Mammary epithelial cell (primary cell): ENCODE measurements at regions not wholly inside any gene's neighbourhood (a gene's known extent, or its start where the extent isn't known, plus 50 kb on each side); places are given as distances from the start of the nearest gene placed in this dataset.

Experiments
- CTCF ChIP-seq, 2 donors: IDR thresholded peaks in 1 of 2; conservative IDR thresholded peaks in 1 of 2; 2 replicates each; pipeline ENCODE4 v1.5.1; 2011 to 2012; ENCODE audit warnings: inconsistent platforms in 2 of 2, low read length in 2 of 2, mild to moderate bottlenecking in 2 of 2, control low read depth in 1 of 2, low read depth in 1 of 2; ENCODE audit not compliant: insufficient read depth in 1 of 2; ENCODE audit errors: extremely low read depth in 1 of 2
- EZH2 ChIP-seq: IDR thresholded peaks from 2 replicates; pipeline ENCODE4 v1.6.1; 2012; ENCODE audit warnings: low read length, inconsistent platforms, borderline replicate concordance

- no peak for TF ChIP-seq EZH2
- no peak for TF ChIP-seq CTCF (conservative IDR thresholded peaks at IDR 0.05 in 1 of 2, IDR thresholded peaks at IDR 0.05 in 1 of 2; ENCODE audit: extremely low read depth in 1 of 2, insufficient read depth in 1 of 2, low read depth in 1 of 2, low read length in 2 of 2)
Measured at GRCh38 chr12:84148335-84148734, 764.3 kb downstream of the SLC6A15 start.
